ENCODE measurements at regions not wholly inside any gene's neighbourhood (a gene's known extent, or its start where the extent isn't known, plus 50 kb on each side); places are given as distances from the start of the nearest gene placed in this dataset.

DNA sequence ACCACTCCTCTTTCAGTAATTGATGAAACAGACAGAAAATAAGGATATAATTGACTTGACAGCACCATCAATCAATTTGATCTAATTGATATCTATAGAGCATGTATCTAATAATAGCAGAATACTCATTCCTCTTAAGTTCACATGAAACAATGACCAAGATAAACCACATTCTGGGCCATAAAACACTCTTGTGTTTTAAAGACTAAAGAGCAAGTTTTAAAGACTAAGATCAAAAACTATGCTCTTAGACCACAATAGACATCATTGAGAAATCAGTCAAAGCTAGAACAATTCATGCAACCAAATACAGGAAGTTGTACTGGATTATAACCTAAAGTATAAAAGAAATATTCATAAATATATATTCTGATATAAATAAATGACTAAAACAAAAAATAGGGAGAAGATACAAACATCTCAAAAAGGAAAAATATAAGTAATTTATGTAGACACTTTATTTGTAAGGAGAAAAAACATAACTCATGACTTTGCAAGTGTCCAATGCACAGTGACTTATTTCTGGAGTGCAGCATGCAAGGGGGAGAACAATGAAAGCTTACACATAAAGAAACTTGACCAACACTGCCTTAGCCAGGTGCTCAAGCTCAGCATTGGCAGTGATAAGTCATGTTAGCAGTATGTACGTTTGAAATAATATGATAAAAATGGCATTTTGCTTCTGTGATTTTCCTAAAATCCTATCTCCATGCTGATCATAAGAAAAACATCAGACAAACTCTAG lies 312.7 kb upstream of the IGFBP3 start:
- 0 out of 2 replicates have a peak, but pooled peaks cover 6% of the 10 kb centered on the region for H3K9me2 ChIP-seq (ENCODE audit: insufficient read depth)
- ChIA-PET POLR2A (no interaction called here), CTCF (no interaction called here), RAD21 (ENCODE audit: low non-redundant PET in 1 of 2, low total read pairs in 2 of 2, uncharacterized antibody in 2 of 2, unreplicated experiment in 2 of 2) (no interaction called here)
- H3K4me2 ChIP-seq (ENCODE audit: low read length), result no peak overlapping the region
- BruUV-seq (replicated peaks), result no TSS peak
- no peak overlapping the region for H3K4me3 ChIP-seq (replicated peaks in 1 of 2; ENCODE audit: low read depth in 1 of 2, low read length in 2 of 2)
- H3K9me3 ChIP-seq (ENCODE audit: control insufficient read depth in 1 of 2, insufficient read depth in 1 of 2, low read depth in 1 of 2, low read length in 2 of 2), result no peaks in the 10 kb centered on the region
- no peak for ATAC-seq
- H3K79me2 ChIP-seq (ENCODE audit: insufficient read depth, low read length), result no peaks in the 10 kb centered on the region
- no peak for DNase-seq (ENCODE audit: low read depth, low spot score)
- no peak for TF ChIP-seq RAD21 (IDR thresholded peaks at IDR 0.05; ENCODE audit: low read depth)
- no peak for TF ChIP-seq SRF (IDR thresholded peaks at IDR 0.05; ENCODE audit: low read depth)
- TF ChIP-seq POLR2A (IDR thresholded peaks at IDR 0.05; ENCODE audit: borderline replicate concordance, extremely low read depth, insufficient read depth, insufficient read length), result no peak
- TF ChIP-seq, protein P1, sequence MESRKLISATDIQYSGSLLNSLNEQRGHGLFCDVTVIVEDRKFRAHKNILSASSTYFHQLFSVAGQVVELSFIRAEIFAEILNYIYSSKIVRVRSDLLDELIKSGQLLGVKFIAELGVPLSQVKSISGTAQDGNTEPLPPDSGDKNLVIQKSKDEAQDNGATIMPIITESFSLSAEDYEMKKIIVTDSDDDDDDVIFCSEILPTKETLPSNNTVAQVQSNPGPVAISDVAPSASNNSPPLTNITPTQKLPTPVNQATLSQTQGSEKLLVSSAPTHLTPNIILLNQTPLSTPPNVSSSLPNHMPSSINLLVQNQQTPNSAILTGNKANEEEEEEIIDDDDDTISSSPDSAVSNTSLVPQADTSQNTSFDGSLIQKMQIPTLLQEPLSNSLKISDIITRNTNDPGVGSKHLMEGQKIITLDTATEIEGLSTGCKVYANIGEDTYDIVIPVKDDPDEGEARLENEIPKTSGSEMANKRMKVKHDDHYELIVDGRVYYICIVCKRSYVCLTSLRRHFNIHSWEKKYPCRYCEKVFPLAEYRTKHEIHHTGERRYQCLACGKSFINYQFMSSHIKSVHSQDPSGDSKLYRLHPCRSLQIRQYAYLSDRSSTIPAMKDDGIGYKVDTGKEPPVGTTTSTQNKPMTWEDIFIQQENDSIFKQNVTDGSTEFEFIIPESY (IDR thresholded peaks at IDR 0.05; ENCODE audit: extremely low read depth, insufficient replicate concordance, low read length), result no peak
- no peak for TF ChIP-seq CEBPB (IDR thresholded peaks at IDR 0.05; ENCODE audit: low read depth)
- intact Hi-C loops (cut with micrococcal nuclease), result no loop called here
- H3K4me1 ChIP-seq (ENCODE audit: control insufficient read depth in 1 of 2, insufficient read depth in 2 of 2, low read length in 2 of 2), result no peaks in the 10 kb centered on the region
- no peak overlapping the region for H3K9ac ChIP-seq (ENCODE audit: low read length)
- no peak overlapping the region for H3K27ac ChIP-seq (ENCODE audit: low read depth, low read length)
- H2AFZ ChIP-seq (ENCODE audit: low read depth, low read length, poor library complexity, severe bottlenecking), result no peak overlapping the region
- H3K36me3 ChIP-seq (ENCODE audit: control insufficient read depth in 1 of 2, insufficient read depth in 2 of 2, low read length in 2 of 2), result no peaks in the 10 kb centered on the region
- no peaks in the 10 kb centered on the region for H3K27me3 ChIP-seq (ENCODE audit: insufficient read depth, low read length)
- H4K20me1 ChIP-seq (ENCODE audit: insufficient read depth), result no peaks in the 10 kb centered on the region

DNA sequence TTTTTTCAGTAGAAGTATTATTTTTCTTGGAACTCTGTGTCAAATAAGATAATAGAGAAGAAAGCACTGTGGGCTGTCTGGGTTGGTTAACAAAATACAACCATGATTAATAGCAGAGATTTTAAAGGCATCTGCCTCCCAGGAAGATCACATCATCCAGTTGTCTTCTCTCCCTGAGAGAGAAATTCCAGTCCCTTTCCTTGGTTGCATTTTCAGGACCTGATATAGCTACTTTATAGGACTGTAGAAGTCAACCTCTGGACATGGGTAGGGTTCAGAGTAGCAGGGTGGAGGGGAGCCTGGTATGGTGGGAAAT lies 309.9 kb upstream of the IGFBP3 start:
- Histone ChIP-seq H3K79me2 (ENCODE audit: insufficient read depth, low read length) (no peaks in the 10 kb centered on the region), H4K20me1 (ENCODE audit: insufficient read depth) (no peaks in the 10 kb centered on the region), H3K36me3 (ENCODE audit: control insufficient read depth in 1 of 2, insufficient read depth in 2 of 2, low read length in 2 of 2) (no peaks in the 10 kb centered on the region), H3K4me1 (ENCODE audit: control insufficient read depth in 1 of 2, insufficient read depth in 2 of 2, low read length in 2 of 2) (no peaks in the 10 kb centered on the region), H3K4me2 (ENCODE audit: low read length) (no peak overlapping the region), H3K9ac (ENCODE audit: low read length) (no peak overlapping the region), H3K4me3 (replicated peaks in 1 of 2; ENCODE audit: low read depth in 1 of 2, low read length in 2 of 2) (no peak overlapping the region), H3K9me2 (ENCODE audit: insufficient read depth) (0 out of 2 replicates have a peak, but pooled peaks cover 6% of the 10 kb centered on the region), H3K9me3 (ENCODE audit: control insufficient read depth in 1 of 2, insufficient read depth in 1 of 2, low read depth in 1 of 2, low read length in 2 of 2) (no peaks in the 10 kb centered on the region), H3K27ac (ENCODE audit: low read depth, low read length) (no peak overlapping the region), H2AFZ (ENCODE audit: low read depth, low read length, poor library complexity, severe bottlenecking) (no peak overlapping the region), H3K27me3 (ENCODE audit: insufficient read depth, low read length) (0 out of 2 replicates have a peak, but pooled peaks cover 3% of the 10 kb centered on the region)
- ATAC-seq, result no peak
- no peak for DNase-seq (ENCODE audit: low read depth, low spot score)
- ChIA-PET POLR2A (no interaction called here), CTCF (no interaction called here), RAD21 (ENCODE audit: low non-redundant PET in 1 of 2, low total read pairs in 2 of 2, uncharacterized antibody in 2 of 2, unreplicated experiment in 2 of 2) (no interaction called here)
- BruUV-seq (replicated peaks), result no TSS peak
- intact Hi-C loops (cut with micrococcal nuclease), result no loop called here
- no peak for TF ChIP-seq SIN3A (IDR thresholded peaks at IDR 0.05; ENCODE audit: low read depth)
- TF ChIP-seq POLR2AphosphoS5 (IDR thresholded peaks at IDR 0.05; ENCODE audit: low read depth, low read length), result no peak
- TF ChIP-seq, protein P2, sequence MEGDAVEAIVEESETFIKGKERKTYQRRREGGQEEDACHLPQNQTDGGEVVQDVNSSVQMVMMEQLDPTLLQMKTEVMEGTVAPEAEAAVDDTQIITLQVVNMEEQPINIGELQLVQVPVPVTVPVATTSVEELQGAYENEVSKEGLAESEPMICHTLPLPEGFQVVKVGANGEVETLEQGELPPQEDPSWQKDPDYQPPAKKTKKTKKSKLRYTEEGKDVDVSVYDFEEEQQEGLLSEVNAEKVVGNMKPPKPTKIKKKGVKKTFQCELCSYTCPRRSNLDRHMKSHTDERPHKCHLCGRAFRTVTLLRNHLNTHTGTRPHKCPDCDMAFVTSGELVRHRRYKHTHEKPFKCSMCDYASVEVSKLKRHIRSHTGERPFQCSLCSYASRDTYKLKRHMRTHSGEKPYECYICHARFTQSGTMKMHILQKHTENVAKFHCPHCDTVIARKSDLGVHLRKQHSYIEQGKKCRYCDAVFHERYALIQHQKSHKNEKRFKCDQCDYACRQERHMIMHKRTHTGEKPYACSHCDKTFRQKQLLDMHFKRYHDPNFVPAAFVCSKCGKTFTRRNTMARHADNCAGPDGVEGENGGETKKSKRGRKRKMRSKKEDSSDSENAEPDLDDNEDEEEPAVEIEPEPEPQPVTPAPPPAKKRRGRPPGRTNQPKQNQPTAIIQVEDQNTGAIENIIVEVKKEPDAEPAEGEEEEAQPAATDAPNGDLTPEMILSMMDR (IDR thresholded peaks at IDR 0.05 in 2 of 3, conservative IDR thresholded peaks at IDR 0.05 in 1 of 3; ENCODE audit: borderline replicate concordance in 1 of 3, insufficient read depth in 1 of 3, low read depth in 2 of 3, low read length in 2 of 3), result no peak
- no peak for TF ChIP-seq ZNF274 (IDR thresholded peaks at IDR 0.05; ENCODE audit: low read depth, low read length)
- TF ChIP-seq, protein P3, sequence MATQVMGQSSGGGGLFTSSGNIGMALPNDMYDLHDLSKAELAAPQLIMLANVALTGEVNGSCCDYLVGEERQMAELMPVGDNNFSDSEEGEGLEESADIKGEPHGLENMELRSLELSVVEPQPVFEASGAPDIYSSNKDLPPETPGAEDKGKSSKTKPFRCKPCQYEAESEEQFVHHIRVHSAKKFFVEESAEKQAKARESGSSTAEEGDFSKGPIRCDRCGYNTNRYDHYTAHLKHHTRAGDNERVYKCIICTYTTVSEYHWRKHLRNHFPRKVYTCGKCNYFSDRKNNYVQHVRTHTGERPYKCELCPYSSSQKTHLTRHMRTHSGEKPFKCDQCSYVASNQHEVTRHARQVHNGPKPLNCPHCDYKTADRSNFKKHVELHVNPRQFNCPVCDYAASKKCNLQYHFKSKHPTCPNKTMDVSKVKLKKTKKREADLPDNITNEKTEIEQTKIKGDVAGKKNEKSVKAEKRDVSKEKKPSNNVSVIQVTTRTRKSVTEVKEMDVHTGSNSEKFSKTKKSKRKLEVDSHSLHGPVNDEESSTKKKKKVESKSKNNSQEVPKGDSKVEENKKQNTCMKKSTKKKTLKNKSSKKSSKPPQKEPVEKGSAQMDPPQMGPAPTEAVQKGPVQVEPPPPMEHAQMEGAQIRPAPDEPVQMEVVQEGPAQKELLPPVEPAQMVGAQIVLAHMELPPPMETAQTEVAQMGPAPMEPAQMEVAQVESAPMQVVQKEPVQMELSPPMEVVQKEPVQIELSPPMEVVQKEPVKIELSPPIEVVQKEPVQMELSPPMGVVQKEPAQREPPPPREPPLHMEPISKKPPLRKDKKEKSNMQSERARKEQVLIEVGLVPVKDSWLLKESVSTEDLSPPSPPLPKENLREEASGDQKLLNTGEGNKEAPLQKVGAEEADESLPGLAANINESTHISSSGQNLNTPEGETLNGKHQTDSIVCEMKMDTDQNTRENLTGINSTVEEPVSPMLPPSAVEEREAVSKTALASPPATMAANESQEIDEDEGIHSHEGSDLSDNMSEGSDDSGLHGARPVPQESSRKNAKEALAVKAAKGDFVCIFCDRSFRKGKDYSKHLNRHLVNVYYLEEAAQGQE (IDR thresholded peaks at IDR 0.05; ENCODE audit: low read depth), result no peak
- TF ChIP-seq EZH2phosphoT487 (IDR thresholded peaks at IDR 0.05; ENCODE audit: borderline replicate concordance), result no peak
- TF ChIP-seq TCF7L2 (IDR thresholded peaks at IDR 0.05; ENCODE audit: borderline replicate concordance, extremely low read depth, insufficient read depth, insufficient read length), result no peak
- TF ChIP-seq EZH2 (IDR thresholded peaks at IDR 0.05), result no peak
